Heart right ventricle (tissue), 16 donors: ENCODE measurements at regions not wholly inside any gene's neighbourhood (a gene's known extent, or its start where the extent isn't known, plus 50 kb on each side); places are given as distances from the start of the nearest gene placed in this dataset.

Experiments used
- ATAC-seq, 8 donors: fragments of 200-7000 bp; cut with Tn5 transposase; one replicate each; pipeline ENCODE4 v1.9.1; 2020; ENCODE audit warnings: mild to moderate bottlenecking in 8 of 8, moderate library complexity in 8 of 8, moderate number of reproducible peaks in 1 of 8
- DNase-seq, 2 donors: peaks; one replicate each; pipeline ENCODE4 v3.0.0-alpha.2; 2020
- H3K27ac ChIP-seq, 10 donors: fragments of 200-600 bp; sonication (generic) in 2 of 10; one replicate each; pipeline versions ENCODE4 v1.5.0 to v1.8.0; 2020 to 2022; ENCODE audit warnings: mild to moderate bottlenecking in 3 of 10
- H3K27me3 ChIP-seq, 7 donors: fragments of 200-600 bp; one replicate each; pipeline ENCODE4 v1.8.0; 2021 to 2022; ENCODE audit warnings: mild to moderate bottlenecking in 2 of 7
- H3K36me3 ChIP-seq, 9 donors: fragments of 200-600 bp; sonication (generic) in 1 of 9; one replicate each; pipeline versions ENCODE4 v1.5.0 to v1.8.0; 2020 to 2022; ENCODE audit warnings: mild to moderate bottlenecking in 2 of 9
- H3K4me1 ChIP-seq, 9 donors: fragments of 200-600 bp; sonication (generic) in 1 of 9; one replicate each; pipeline versions ENCODE4 v1.5.0 to v1.8.0; 2020 to 2022; ENCODE audit warnings: mild to moderate bottlenecking in 4 of 9
- H3K4me3 ChIP-seq, 10 donors: fragments of 200-600 bp; sonication (generic) in 2 of 10; one replicate each; pipeline versions ENCODE4 v1.5.0 to v1.8.0; 2020 to 2022; ENCODE audit warnings: mild to moderate bottlenecking in 7 of 10, moderate library complexity in 2 of 10
- H3K9me3 ChIP-seq, 11 donors: fragments of 200-600 bp in 10 of 11; sonication (generic) in 2 of 11; one replicate each; pipeline versions ENCODE4 v1.5.0 to v1.8.0; 2013 to 2022; ENCODE audit warnings: mild to moderate bottlenecking in 2 of 11, control low read depth in 1 of 11, moderate library complexity in 1 of 11
- WGBS, 2 donors: extraction: QIAGEN DNeasy Blood & Tissue Kit; methylation state at CpG; one replicate each; pipeline ENCODE4 v1.1.7; 2013; ENCODE audit warnings: inconsistent platforms in 1 of 2; 5-methylcytosine and 5-hydroxymethylcytosine counted together
- intact Hi-C, 10 donors: fragments of 100-400 bp; cut with DNase I; formaldehyde crosslinking; loops; one replicate each; pipeline versions ENCODE4 v1.11.1 to v1.14.2; 2022
- TF ChIP-seq, protein P1 (sequence below), 9 donors: fragments of 200-600 bp; sonication (generic) in 2 of 9; IDR thresholded peaks; one replicate each; pipeline versions ENCODE4 v1.5.0 to v1.8.0; 2021 to 2022; ENCODE audit warnings: antibody characterized with exemption in 9 of 9, mild to moderate bottlenecking in 5 of 9, moderate library complexity in 1 of 9
- donor health status: Arrhythmogenic right ventricular cardiomyopathy.
- donor health status: ischemic (EF 13 %, LVEDD 7.1; RV severe dilation, severe dysfunction).
- donor health status: healthy with polysubstance abuse.
- donor health status: DM: no; HTN: yes; CAD: no.
- donor health status: DM: no; HTN: no; CAD: no.
- donor health status: ischemic (EF 25% LVEDD 6.9; RV normal size, moderate dysfunction).
- donor health status: ischemic (EF 25% LVEDD 5.7; RV mildly dilated, moderate dysfunction).
- donor health status: healthy.
- donor health status: DM: yes; HTN: yes; CAD: no.
- donor health status: Ischemic cardiomyopathy.
- donor health status: ischemic (EF 35%, LVEDD 5.7; RV mildly dilated, moderate dysfunction).
- donor health status: nonischemic (EF 11% LVEDD 7.7; RV severe dilation, severe dysfunction).
- donor health status: DM: yes; HTN: yes; CAD: no.
- donor health status: PGD.
- donor health status: ischemic (EF 29% LVEDD 5.4; RV normal size, mild dysfunction).
- donor health status: nonischemic (EF 23%, LVEDD 6.1; RV moderate dilation, normal function).

- no peak overlapping the region for H3K4me3 ChIP-seq
- H3K27me3 ChIP-seq, result peaks cover 0 to 4% (median 0%) of the 10 kb centered on the region in 7 donors
- peaks cover 0 to 7% (median 0%) of the 10 kb centered on the region in 11 donors for H3K9me3 ChIP-seq
- intact Hi-C loops, result no loop called here
- ATAC-seq, result peak in 5 of 8 donors; percentile 44 to 67 (median 51)
- no peaks in the 10 kb centered on the region for H3K4me1 ChIP-seq
- H3K27ac ChIP-seq, result peak overlapping the region in 1 of 10 donors; percentile 66
- peak in 1 of 2 donors; percentile 24 for DNase-seq
- H3K36me3 ChIP-seq, result no peaks in the 10 kb centered on the region
- 56 to 63% methylated on average over 5 of the region's 5 CpGs for WGBS, 2 donors
- TF ChIP-seq, protein P1, sequence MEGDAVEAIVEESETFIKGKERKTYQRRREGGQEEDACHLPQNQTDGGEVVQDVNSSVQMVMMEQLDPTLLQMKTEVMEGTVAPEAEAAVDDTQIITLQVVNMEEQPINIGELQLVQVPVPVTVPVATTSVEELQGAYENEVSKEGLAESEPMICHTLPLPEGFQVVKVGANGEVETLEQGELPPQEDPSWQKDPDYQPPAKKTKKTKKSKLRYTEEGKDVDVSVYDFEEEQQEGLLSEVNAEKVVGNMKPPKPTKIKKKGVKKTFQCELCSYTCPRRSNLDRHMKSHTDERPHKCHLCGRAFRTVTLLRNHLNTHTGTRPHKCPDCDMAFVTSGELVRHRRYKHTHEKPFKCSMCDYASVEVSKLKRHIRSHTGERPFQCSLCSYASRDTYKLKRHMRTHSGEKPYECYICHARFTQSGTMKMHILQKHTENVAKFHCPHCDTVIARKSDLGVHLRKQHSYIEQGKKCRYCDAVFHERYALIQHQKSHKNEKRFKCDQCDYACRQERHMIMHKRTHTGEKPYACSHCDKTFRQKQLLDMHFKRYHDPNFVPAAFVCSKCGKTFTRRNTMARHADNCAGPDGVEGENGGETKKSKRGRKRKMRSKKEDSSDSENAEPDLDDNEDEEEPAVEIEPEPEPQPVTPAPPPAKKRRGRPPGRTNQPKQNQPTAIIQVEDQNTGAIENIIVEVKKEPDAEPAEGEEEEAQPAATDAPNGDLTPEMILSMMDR (IDR thresholded peaks at IDR 0.05), result no peak
Measured at GRCh38 chr2:128654408-128654807, 335.7 kb upstream of the HS6ST1 start.

GRCh38 chr2:128660836-128661235 is 342.2 kb upstream of the HS6ST1 start:
- peaks cover 0 to 15% (median 0%) of the 10 kb centered on the region in 7 donors for H3K27me3 ChIP-seq
- no peak for ATAC-seq
- intact Hi-C loops, result no loop called here
- TF ChIP-seq, protein P1 (IDR thresholded peaks at IDR 0.05), result no peak
- no peaks in the 10 kb centered on the region for H3K36me3 ChIP-seq
- H3K4me1 ChIP-seq, result no peaks in the 10 kb centered on the region
- WGBS, 2 donors, result 91 to 98% methylated on average over 6 of the region's 6 CpGs
- no peak for DNase-seq
- no peak overlapping the region for H3K4me3 ChIP-seq
- no peak overlapping the region for H3K27ac ChIP-seq
- H3K9me3 ChIP-seq, result peaks cover 0 to 7% (median 0%) of the 10 kb centered on the region in 11 donors

- Histone ChIP-seq H3K36me3 (no peaks in the 10 kb centered on the region), H3K27ac (no peak overlapping the region), H3K27me3 (peaks cover 0 to 15% (median 0%) of the 10 kb centered on the region in 7 donors), H3K4me1 (no peaks in the 10 kb centered on the region), H3K9me3 (peaks cover 0 to 7% (median 0%) of the 10 kb centered on the region in 11 donors), H3K4me3 (no peak overlapping the region)
- TF ChIP-seq, protein P1 (IDR thresholded peaks at IDR 0.05), result no peak
- ATAC-seq, result no peak
- intact Hi-C loops, result no loop called here
- DNase-seq, result no peak
- 83 to 86% methylated on average over 5 of the region's 5 CpGs for WGBS, 2 donors
Measured at GRCh38 chr2:128661311-128661710, 342.6 kb upstream of the HS6ST1 start.

DNA sequence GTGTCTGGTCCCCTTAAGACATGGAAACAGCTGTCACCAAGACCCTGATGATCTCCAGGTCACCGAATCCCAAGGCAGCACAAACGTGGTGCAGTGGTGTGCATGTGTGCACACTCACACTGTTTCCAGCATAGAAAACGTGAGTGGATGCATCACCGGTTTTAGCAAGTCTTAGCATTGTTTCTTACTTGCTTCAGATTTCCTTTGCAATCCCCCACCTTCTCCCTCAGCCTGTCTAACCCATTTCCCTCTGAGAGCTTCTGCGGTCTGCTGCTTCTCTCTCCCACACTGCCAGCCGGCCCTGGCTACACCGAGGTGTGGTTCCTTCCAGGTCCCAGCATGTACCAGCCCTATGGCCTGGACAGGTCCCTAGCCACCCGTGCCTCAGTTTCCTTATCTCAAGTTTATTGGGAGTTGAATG is 343.4 kb upstream of the HS6ST1 start:
- H3K9me3 ChIP-seq, result peaks cover 0 to 2% (median 0%) of the 10 kb centered on the region in 11 donors
- no peaks in the 10 kb centered on the region for H3K36me3 ChIP-seq
- peaks cover 0 to 15% (median 0%) of the 10 kb centered on the region in 7 donors for H3K27me3 ChIP-seq
- no peak overlapping the region for H3K4me3 ChIP-seq
- TF ChIP-seq, protein P1 (IDR thresholded peaks at IDR 0.05), result no peak
- DNase-seq (no peak), ATAC-seq (no peak)
- H3K4me1 ChIP-seq, result no peaks in the 10 kb centered on the region
- WGBS, 2 donors, result 52 to 56% methylated on average over 8 of the region's 8 CpGs
- no peak overlapping the region for H3K27ac ChIP-seq
- intact Hi-C loops, result no loop called here
